ENCODE measurements at regions not wholly inside any gene's neighbourhood (a gene's known extent, or its start where the extent isn't known, plus 50 kb on each side); places are given as distances from the start of the nearest gene placed in this dataset.

- ATAC-seq (ENCODE audit: low read depth), result no peak
- no peak overlapping the region for H3K27ac ChIP-seq (ENCODE audit: low read length in 2 of 2)
- H3K27me3 ChIP-seq (replicated peaks in 1 of 4; ENCODE audit: control extremely low read depth in 1 of 4, control insufficient read depth in 3 of 4, insufficient read depth in 4 of 4, low read length in 3 of 4), result peaks cover 0 to 2% (median 0%) of the 10 kb centered on the region in 4 experiments
- POLR2A ChIA-PET, result no interaction called here
- H3K27ac Mint-ChIP-seq, result no peak overlapping the region
- H3K4me2 ChIP-seq (replicated peaks; ENCODE audit: low read depth, low read length, poor library complexity, severe bottlenecking), result no peak overlapping the region
- no peak overlapping the region for H3K4me3 Mint-ChIP-seq
- 77% methylated on average over 3 of the region's 5 CpGs for WGBS (ENCODE audit: insufficient coverage)
- no peak for DNase-seq
- H3K9me3 ChIP-seq (ENCODE audit: control extremely low read depth in 1 of 3, control insufficient read depth in 2 of 3, insufficient read depth in 1 of 3, low read length in 2 of 3), result no peaks in the 10 kb centered on the region
- no peaks in the 10 kb centered on the region for H4K20me1 ChIP-seq (ENCODE audit: control insufficient read depth, insufficient read depth, low read length, poor library complexity, severe bottlenecking)
- no peaks in the 10 kb centered on the region for H3K27me3 Mint-ChIP-seq
- H3K4me3 ChIP-seq (ENCODE audit: control extremely low read depth in 1 of 5, extremely low read depth in 1 of 5, insufficient read depth in 1 of 5, low read depth in 2 of 5, low read length in 4 of 5), result no peak overlapping the region
- H3K4me1 ChIP-seq (ENCODE audit: control insufficient read depth in 2 of 2, insufficient read depth in 2 of 2, low read length in 2 of 2), result no peaks in the 10 kb centered on the region
- no peak for TF ChIP-seq CTCF (IDR thresholded peaks at IDR 0.05)
- no peak for TF ChIP-seq EZH2 (IDR thresholded peaks at IDR 0.05; ENCODE audit: borderline replicate concordance, insufficient read depth, low read depth, low read length, poor library complexity, severe bottlenecking)
- intact Hi-C loops (cut with micrococcal nuclease), result no loop called here
- no peaks in the 10 kb centered on the region for H3K36me3 ChIP-seq (replicated peaks in 1 of 2; ENCODE audit: control extremely low read depth in 1 of 2, control insufficient read depth in 1 of 2, extremely low read depth in 1 of 2, insufficient read depth in 2 of 2, low read length in 1 of 2)
- no peak overlapping the region for H2AFZ ChIP-seq (ENCODE audit: insufficient read depth, low read depth, low read length, poor library complexity, severe bottlenecking)
- no peaks in the 10 kb centered on the region for H3K4me1 Mint-ChIP-seq
- no peak overlapping the region for H3K9ac ChIP-seq (ENCODE audit: low read length)
- H3K79me2 ChIP-seq (ENCODE audit: control insufficient read depth, insufficient read depth, low read length), result no peaks in the 10 kb centered on the region
- H3K9me3 Mint-ChIP-seq (ENCODE audit: insufficient read depth), result no peaks in the 10 kb centered on the region
- CTCF ChIA-PET, result no interaction called here
Measured at GRCh38 chr16:55002419-55002818, 71.8 kb downstream of the IRX5 start.

GRCh38 chr16:55003306-55003705 is 72.6 kb downstream of the IRX5 start:
- H3K4me3 Mint-ChIP-seq, result no peak overlapping the region
- no peak overlapping the region for H3K27ac Mint-ChIP-seq
- CTCF ChIA-PET, result no interaction called here
- TF ChIP-seq EZH2 (IDR thresholded peaks at IDR 0.05; ENCODE audit: borderline replicate concordance, insufficient read depth, low read depth, low read length, poor library complexity, severe bottlenecking) (no peak), CTCF (IDR thresholded peaks at IDR 0.05) (no peak)
- Histone ChIP-seq H2AFZ (ENCODE audit: insufficient read depth, low read depth, low read length, poor library complexity, severe bottlenecking) (no peak overlapping the region), H3K4me1 (ENCODE audit: control insufficient read depth in 2 of 2, insufficient read depth in 2 of 2, low read length in 2 of 2) (no peaks in the 10 kb centered on the region), H3K27ac (ENCODE audit: low read length in 2 of 2) (no peak overlapping the region), H3K79me2 (ENCODE audit: control insufficient read depth, insufficient read depth, low read length) (no peaks in the 10 kb centered on the region), H4K20me1 (ENCODE audit: control insufficient read depth, insufficient read depth, low read length, poor library complexity, severe bottlenecking) (no peaks in the 10 kb centered on the region), H3K4me3 (ENCODE audit: control extremely low read depth in 1 of 5, extremely low read depth in 1 of 5, insufficient read depth in 1 of 5, low read depth in 2 of 5, low read length in 4 of 5) (no peak overlapping the region), H3K36me3 (replicated peaks in 1 of 2; ENCODE audit: control extremely low read depth in 1 of 2, control insufficient read depth in 1 of 2, extremely low read depth in 1 of 2, insufficient read depth in 2 of 2, low read length in 1 of 2) (no peaks in the 10 kb centered on the region), H3K9ac (ENCODE audit: low read length) (no peak overlapping the region), H3K9me3 (ENCODE audit: control extremely low read depth in 1 of 3, control insufficient read depth in 2 of 3, insufficient read depth in 1 of 3, low read length in 2 of 3) (no peaks in the 10 kb centered on the region), H3K4me2 (replicated peaks; ENCODE audit: low read depth, low read length, poor library complexity, severe bottlenecking) (no peak overlapping the region), H3K27me3 (replicated peaks in 1 of 4; ENCODE audit: control extremely low read depth in 1 of 4, control insufficient read depth in 3 of 4, insufficient read depth in 4 of 4, low read length in 3 of 4) (peaks cover 0 to 2% (median 0%) of the 10 kb centered on the region in 4 experiments)
- POLR2A ChIA-PET, result no interaction called here
- DNase-seq (no peak), ATAC-seq (ENCODE audit: low read depth) (no peak)
- no peaks in the 10 kb centered on the region for H3K4me1 Mint-ChIP-seq
- no peaks in the 10 kb centered on the region for H3K27me3 Mint-ChIP-seq
- WGBS (ENCODE audit: insufficient coverage), result 75% methylated on average over 1 of the region's 2 CpGs
- intact Hi-C loops (cut with micrococcal nuclease), result no loop called here
- H3K9me3 Mint-ChIP-seq (ENCODE audit: insufficient read depth), result no peaks in the 10 kb centered on the region
